Stomach (tissue), 4 donors: ENCODE measurements at regions not wholly inside any gene's neighbourhood (a gene's known extent, or its start where the extent isn't known, plus 50 kb on each side); places are given as distances from the start of the nearest gene placed in this dataset.

ENCODE experiments used
- EP300 ChIP-seq: sonication (generic); formaldehyde crosslinking; IDR thresholded peaks from one replicate; pipeline ENCODE4 v1.6.1; 2017; ENCODE audit warnings: antibody characterized with exemption
- TF ChIP-seq, protein P1 (sequence below), 7 experiments: fragments of 450-650 bp in 4 of 7; fragments of 200-600 bp in 3 of 7; sonication (generic) in 3 of 7; IDR thresholded peaks; one replicate each; pipeline ENCODE4 v1.5.1; 2016 to 2019; ENCODE audit warnings: antibody characterized with exemption in 7 of 7, control low read depth in 2 of 7, mild to moderate bottlenecking in 1 of 7

DNA sequence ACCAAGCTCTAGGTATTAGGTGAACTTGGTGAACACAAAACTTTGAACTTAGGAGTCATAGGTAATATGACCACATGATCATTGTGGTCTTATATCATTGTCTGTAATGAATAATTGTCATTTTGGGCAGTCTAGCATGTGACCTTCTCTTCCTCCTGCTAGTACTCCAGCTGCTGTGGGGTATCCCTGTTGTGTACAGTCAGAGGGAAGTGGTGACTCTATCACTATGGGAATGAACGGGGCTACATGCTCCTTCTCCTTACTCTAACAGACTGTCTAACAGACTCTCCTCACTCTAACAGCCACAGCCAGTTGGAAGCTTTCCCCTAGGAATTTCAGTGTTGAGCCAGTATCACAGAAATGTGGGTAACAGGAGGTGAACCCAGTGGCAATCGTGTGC lies 68.2 kb upstream of the NEDD4L start:
- TF ChIP-seq, protein P1, sequence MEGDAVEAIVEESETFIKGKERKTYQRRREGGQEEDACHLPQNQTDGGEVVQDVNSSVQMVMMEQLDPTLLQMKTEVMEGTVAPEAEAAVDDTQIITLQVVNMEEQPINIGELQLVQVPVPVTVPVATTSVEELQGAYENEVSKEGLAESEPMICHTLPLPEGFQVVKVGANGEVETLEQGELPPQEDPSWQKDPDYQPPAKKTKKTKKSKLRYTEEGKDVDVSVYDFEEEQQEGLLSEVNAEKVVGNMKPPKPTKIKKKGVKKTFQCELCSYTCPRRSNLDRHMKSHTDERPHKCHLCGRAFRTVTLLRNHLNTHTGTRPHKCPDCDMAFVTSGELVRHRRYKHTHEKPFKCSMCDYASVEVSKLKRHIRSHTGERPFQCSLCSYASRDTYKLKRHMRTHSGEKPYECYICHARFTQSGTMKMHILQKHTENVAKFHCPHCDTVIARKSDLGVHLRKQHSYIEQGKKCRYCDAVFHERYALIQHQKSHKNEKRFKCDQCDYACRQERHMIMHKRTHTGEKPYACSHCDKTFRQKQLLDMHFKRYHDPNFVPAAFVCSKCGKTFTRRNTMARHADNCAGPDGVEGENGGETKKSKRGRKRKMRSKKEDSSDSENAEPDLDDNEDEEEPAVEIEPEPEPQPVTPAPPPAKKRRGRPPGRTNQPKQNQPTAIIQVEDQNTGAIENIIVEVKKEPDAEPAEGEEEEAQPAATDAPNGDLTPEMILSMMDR (IDR thresholded peaks at IDR 0.05), result no peak
- no peak for TF ChIP-seq EP300
